ENCODE measurements at regions not wholly inside any gene's neighbourhood (a gene's known extent, or its start where the extent isn't known, plus 50 kb on each side); places are given as distances from the start of the nearest gene placed in this dataset.

DNA sequence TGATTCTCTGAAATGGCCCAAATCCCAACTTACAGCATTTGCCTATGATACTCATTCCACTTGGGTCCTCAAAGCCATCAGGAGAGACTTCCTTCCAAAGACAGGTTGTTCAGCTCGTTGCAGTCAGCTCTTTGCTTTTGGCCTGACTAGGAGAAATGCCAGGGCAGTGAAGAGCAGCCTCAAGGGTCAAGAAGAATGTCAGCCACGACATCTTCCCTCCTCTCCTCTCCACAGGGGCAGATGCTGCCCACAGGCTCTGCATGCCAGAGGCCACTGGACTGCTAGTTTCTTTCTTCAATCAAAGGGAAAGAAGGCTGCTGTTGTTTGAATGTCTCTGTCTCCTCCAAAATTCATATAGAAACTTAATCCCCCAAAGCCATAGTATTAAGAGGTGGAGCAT is 201.7 kb upstream of the PFN2 start:
- no peak for DNase-seq (ENCODE audit: low spot score in 2 of 2)
- Histone ChIP-seq H3K27me3 (peaks cover 4% of the 10 kb centered on the region), H3K9me3 (no peaks in the 10 kb centered on the region), H3K27ac (no peak overlapping the region), H3K4me3 (no peak overlapping the region), H3K4me1 (peaks cover 9% of the 10 kb centered on the region), H3K36me3 (no peaks in the 10 kb centered on the region)
- 85% methylated on average over 2 of the region's 2 CpGs for WGBS
- no peak for TF ChIP-seq POLR2A (IDR thresholded peaks at IDR 0.05)
- no peak for TF ChIP-seq POLR2AphosphoS5 (IDR thresholded peaks at IDR 0.05)
- TF ChIP-seq, protein P1, sequence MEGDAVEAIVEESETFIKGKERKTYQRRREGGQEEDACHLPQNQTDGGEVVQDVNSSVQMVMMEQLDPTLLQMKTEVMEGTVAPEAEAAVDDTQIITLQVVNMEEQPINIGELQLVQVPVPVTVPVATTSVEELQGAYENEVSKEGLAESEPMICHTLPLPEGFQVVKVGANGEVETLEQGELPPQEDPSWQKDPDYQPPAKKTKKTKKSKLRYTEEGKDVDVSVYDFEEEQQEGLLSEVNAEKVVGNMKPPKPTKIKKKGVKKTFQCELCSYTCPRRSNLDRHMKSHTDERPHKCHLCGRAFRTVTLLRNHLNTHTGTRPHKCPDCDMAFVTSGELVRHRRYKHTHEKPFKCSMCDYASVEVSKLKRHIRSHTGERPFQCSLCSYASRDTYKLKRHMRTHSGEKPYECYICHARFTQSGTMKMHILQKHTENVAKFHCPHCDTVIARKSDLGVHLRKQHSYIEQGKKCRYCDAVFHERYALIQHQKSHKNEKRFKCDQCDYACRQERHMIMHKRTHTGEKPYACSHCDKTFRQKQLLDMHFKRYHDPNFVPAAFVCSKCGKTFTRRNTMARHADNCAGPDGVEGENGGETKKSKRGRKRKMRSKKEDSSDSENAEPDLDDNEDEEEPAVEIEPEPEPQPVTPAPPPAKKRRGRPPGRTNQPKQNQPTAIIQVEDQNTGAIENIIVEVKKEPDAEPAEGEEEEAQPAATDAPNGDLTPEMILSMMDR (IDR thresholded peaks at IDR 0.05) = no peak
- no peak for TF ChIP-seq EP300 (IDR thresholded peaks at IDR 0.05)

DNA sequence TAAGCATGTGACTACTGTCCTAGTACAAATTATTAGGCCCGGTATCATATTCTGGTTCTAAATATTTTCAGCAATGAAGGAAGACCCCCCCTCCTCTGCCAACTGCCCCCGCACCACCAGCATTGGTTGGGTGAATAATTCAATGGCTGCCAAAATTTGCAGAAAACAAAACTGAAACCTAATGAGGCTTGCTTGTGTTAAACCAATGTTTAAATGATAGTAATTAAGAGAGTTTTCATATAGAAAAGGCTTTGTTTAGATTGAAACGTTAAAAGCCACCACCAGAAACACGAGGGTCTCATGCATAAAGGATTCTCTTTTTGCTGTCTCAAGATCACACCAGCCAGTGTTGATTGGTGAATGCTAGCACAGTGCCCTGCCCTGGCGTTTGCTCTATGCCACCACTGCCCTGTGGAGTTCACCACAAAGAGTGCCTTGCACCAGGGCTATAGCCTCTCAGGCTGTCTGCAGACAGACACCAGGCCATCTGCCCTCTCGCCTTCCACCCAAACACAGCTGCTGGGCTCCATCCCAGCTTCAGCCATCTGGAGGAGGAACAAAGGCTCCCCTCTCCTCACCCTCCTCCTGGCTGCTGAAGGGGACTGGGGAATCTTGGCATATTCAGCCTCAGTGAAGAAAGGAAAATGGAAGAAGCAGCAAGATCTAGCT is 200.3 kb upstream of the PFN2 start:
- Histone ChIP-seq H3K36me3 (no peaks in the 10 kb centered on the region), H3K27ac (no peak overlapping the region), H3K4me1 (peaks cover 9% of the 10 kb centered on the region), H3K27me3 (peaks cover 4% of the 10 kb centered on the region), H3K9me3 (no peaks in the 10 kb centered on the region), H3K4me3 (no peak overlapping the region)
- WGBS = 75% methylated on average over 5 of the region's 6 CpGs
- TF ChIP-seq EP300 (IDR thresholded peaks at IDR 0.05) = no peak
- TF ChIP-seq POLR2AphosphoS5 (IDR thresholded peaks at IDR 0.05) = no peak
- TF ChIP-seq, protein P1 (IDR thresholded peaks at IDR 0.05) = no peak
- TF ChIP-seq POLR2A (IDR thresholded peaks at IDR 0.05) = no peak
- DNase-seq (ENCODE audit: low spot score in 2 of 2) = no peak

DNA sequence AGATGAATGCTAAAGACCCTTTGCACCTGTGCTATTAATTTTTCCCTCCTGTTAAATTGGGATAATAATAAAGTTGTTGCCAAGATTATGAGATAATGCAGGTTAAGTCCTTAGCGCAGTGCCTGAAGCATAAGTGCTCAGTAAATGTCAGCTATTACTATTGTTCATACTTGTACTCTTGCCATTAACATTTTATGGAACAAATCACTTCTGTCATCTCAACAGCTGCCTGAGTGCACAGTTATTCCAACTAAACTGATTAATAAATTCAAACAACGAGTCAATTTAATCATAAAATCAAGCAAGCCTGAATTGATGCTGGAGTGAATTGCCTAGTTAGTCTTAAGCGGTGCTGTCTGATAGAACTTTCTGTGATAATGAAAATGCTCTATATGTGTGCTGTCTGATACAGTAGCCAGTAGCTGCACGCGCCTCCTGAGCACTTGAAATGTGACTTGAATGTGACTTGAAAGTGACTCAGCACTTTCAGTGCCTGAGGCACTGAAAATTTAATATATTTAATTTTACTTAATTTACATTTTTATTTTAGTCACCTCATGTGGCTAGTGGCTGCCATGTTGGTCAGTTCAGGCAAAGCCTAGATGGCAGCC is 198.7 kb upstream of the PFN2 start:
- WGBS = 43% methylated on average over 5 of the region's 5 CpGs
- H3K9me3 ChIP-seq = no peaks in the 10 kb centered on the region
- no peak for DNase-seq (ENCODE audit: low spot score in 2 of 2)
- no peak overlapping the region for H3K27ac ChIP-seq
- TF ChIP-seq, protein P1 (IDR thresholded peaks at IDR 0.05) = no peak
- no peak for TF ChIP-seq POLR2A (IDR thresholded peaks at IDR 0.05)
- TF ChIP-seq EP300 (IDR thresholded peaks at IDR 0.05) = no peak
- no peak for TF ChIP-seq POLR2AphosphoS5 (IDR thresholded peaks at IDR 0.05)
- H3K27me3 ChIP-seq = peaks cover 4% of the 10 kb centered on the region
- H3K4me3 ChIP-seq = no peak overlapping the region
- no peaks in the 10 kb centered on the region for H3K36me3 ChIP-seq
- H3K4me1 ChIP-seq = peaks cover 9% of the 10 kb centered on the region

DNA sequence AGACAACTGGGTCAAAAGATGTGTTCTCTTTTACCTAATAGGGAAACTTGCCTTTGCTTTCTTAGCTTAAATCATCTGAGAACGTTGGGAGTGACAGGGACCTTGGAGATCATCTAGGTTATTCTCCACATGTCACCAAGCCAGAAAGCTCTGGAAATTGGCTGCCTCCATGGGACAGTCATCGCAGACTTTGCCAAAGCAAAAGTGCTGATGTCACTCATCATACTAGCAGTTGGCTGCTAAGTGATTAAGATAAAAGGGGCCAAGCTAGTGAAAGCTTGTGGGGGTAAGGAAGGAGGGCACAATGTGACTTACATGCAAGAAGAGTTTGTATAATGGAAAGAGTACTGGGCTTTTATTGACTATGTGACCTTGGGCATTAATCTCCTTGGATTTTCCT is 198.0 kb upstream of the PFN2 start:
- Histone ChIP-seq H3K27me3 (peaks cover 4% of the 10 kb centered on the region), H3K4me1 (peaks cover 9% of the 10 kb centered on the region), H3K27ac (no peak overlapping the region), H3K9me3 (no peaks in the 10 kb centered on the region), H3K36me3 (no peaks in the 10 kb centered on the region), H3K4me3 (no peak overlapping the region)
- TF ChIP-seq POLR2A (IDR thresholded peaks at IDR 0.05) (no peak), POLR2AphosphoS5 (IDR thresholded peaks at IDR 0.05) (no peak), EP300 (IDR thresholded peaks at IDR 0.05) (no peak)
- TF ChIP-seq, protein P1 (IDR thresholded peaks at IDR 0.05) = no peak
- DNase-seq (ENCODE audit: low spot score in 2 of 2) = no peak
- 0% methylated on average over 2 of the region's 2 CpGs for WGBS

DNA sequence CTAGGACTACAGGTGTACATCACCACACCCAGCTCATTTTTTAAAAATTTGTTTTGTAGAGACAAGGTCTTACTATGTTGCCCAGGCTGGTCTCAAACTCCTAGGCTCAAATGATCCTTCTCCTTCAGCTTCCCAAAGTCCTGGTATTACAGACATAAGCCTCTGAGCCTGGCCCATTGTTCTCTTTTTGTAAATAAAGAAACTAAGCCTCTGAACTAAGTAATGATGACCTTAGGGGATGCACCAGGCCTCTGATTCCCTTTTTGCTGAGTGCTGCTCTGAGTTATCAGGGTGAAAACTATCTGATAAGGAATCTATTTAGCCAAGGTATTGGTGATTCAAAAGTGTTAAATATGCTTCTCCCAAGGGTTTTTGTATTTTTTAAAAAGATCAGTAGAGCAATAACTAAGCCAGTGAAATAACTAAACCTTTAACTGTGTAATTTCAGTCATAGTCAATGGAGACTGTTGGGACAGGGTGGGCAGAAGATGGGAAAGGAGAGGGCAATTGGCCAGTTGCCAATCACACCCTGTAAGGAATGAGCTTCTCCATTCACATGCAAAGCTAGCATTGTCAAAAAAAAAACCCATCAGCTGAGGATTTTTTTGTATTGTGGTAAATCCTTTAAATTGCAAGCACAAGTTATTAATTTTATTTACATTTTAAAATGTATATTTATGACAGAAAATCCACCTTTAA is 194.8 kb upstream of the PFN2 start:
- H3K4me3 ChIP-seq = no peak overlapping the region
- TF ChIP-seq, protein P1 (IDR thresholded peaks at IDR 0.05) = no peak
- TF ChIP-seq EP300 (IDR thresholded peaks at IDR 0.05) = no peak
- TF ChIP-seq POLR2A (IDR thresholded peaks at IDR 0.05) = no peak
- no peak for TF ChIP-seq POLR2AphosphoS5 (IDR thresholded peaks at IDR 0.05)
- H3K36me3 ChIP-seq = no peaks in the 10 kb centered on the region
- no peak overlapping the region for H3K27ac ChIP-seq
- no peaks in the 10 kb centered on the region for H3K27me3 ChIP-seq
- H3K9me3 ChIP-seq = no peaks in the 10 kb centered on the region
- H3K4me1 ChIP-seq = peaks cover 9% of the 10 kb centered on the region
- DNase-seq (ENCODE audit: low spot score in 2 of 2) = no peak
